Sigmoid colon (tissue), 4 donors: ENCODE measurements at regions not wholly inside any gene's neighbourhood (a gene's known extent, or its start where the extent isn't known, plus 50 kb on each side); places are given as distances from the start of the nearest gene placed in this dataset.

Source experiments
- CTCF ChIP-seq, 4 experiments: fragments of 450-650 bp in 3 of 4; fragments of 200-600 bp in 1 of 4; IDR thresholded peaks; one replicate each; pipeline ENCODE4 v1.5.1; 2016 to 2019; ENCODE audit warnings: antibody characterized with exemption in 4 of 4, mild to moderate bottlenecking in 3 of 4, moderate library complexity in 2 of 4
- POLR2A ChIP-seq, 2 donors: fragments of 450-650 bp; IDR thresholded peaks; one replicate each; pipeline ENCODE4 v1.6.1; 2016; ENCODE audit warnings: antibody characterized with exemption in 2 of 2, mild to moderate bottlenecking in 2 of 2, moderate library complexity in 2 of 2
- POLR2AphosphoS5 ChIP-seq, 4 donors: sonication (generic); formaldehyde crosslinking; IDR thresholded peaks; one replicate each; pipeline ENCODE4 v1.6.1; 2017; ENCODE audit warnings: antibody characterized with exemption in 4 of 4

GRCh38 chr15:28456476-28457395 lies 76.0 kb downstream of the GOLGA8G start:
- TF ChIP-seq CTCF (IDR thresholded peaks at IDR 0.05) (no peak), POLR2AphosphoS5 (IDR thresholded peaks at IDR 0.05) (no peak), POLR2A (IDR thresholded peaks at IDR 0.05) (no peak)
